ENCODE measurements at regions not wholly inside any gene's neighbourhood (a gene's known extent, or its start where the extent isn't known, plus 50 kb on each side); places are given as distances from the start of the nearest gene placed in this dataset.

- Histone ChIP-seq H3K36me3 (ENCODE audit: low read length) (no peaks in the 10 kb centered on the region), H2AFZ (ENCODE audit: low read depth, low read length, severe bottlenecking) (no peak overlapping the region), H3K9me2 (replicated peaks; ENCODE audit: insufficient read depth, low read length) (no peaks in the 10 kb centered on the region), H3K27ac (ENCODE audit: low read depth, low read length) (no peak overlapping the region), H3K4me3 (ENCODE audit: insufficient read depth, low read length, poor library complexity, severe bottlenecking) (no peak overlapping the region), H3K9me3 (ENCODE audit: insufficient read depth, low read length) (no peaks in the 10 kb centered on the region), H3K4me2 (ENCODE audit: low read depth, low read length, poor library complexity, severe bottlenecking) (no peak overlapping the region), H3F3A (ENCODE audit: insufficient read depth) (no peaks in the 10 kb centered on the region), H3K9ac (ENCODE audit: low read length) (no peak overlapping the region), H3K27me3 (ENCODE audit: low read length) (no peaks in the 10 kb centered on the region), H4K20me1 (ENCODE audit: low read depth, low read length) (no peaks in the 10 kb centered on the region), H3K79me2 (ENCODE audit: insufficient read depth, low read length) (no peaks in the 10 kb centered on the region)
- no peak for TF ChIP-seq EZH2phosphoT487 (conservative IDR thresholded peaks at IDR 0.05; ENCODE audit: low read length)
- no peak for TF ChIP-seq CTCF (IDR thresholded peaks at IDR 0.05; ENCODE audit: insufficient read depth, low read length, poor library complexity, severe bottlenecking)
Measured at GRCh38 chr5:163607256-163607655, 101.8 kb downstream of the MAT2B start.

GRCh38 chr5:163608621-163609020 is 103.2 kb downstream of the MAT2B start:
- no peaks in the 10 kb centered on the region for H3K27me3 ChIP-seq (ENCODE audit: low read length)
- H3K9me2 ChIP-seq (replicated peaks; ENCODE audit: insufficient read depth, low read length), result no peaks in the 10 kb centered on the region
- no peaks in the 10 kb centered on the region for H3K9me3 ChIP-seq (ENCODE audit: insufficient read depth, low read length)
- no peaks in the 10 kb centered on the region for H3K79me2 ChIP-seq (ENCODE audit: insufficient read depth, low read length)
- H3K9ac ChIP-seq (ENCODE audit: low read length), result no peak overlapping the region
- TF ChIP-seq EZH2phosphoT487 (conservative IDR thresholded peaks at IDR 0.05; ENCODE audit: low read length), result no peak
- no peak for TF ChIP-seq CTCF (IDR thresholded peaks at IDR 0.05; ENCODE audit: insufficient read depth, low read length, poor library complexity, severe bottlenecking)
- no peaks in the 10 kb centered on the region for H4K20me1 ChIP-seq (ENCODE audit: low read depth, low read length)
- no peak overlapping the region for H3K4me3 ChIP-seq (ENCODE audit: insufficient read depth, low read length, poor library complexity, severe bottlenecking)
- H3K27ac ChIP-seq (ENCODE audit: low read depth, low read length), result no peak overlapping the region
- no peak overlapping the region for H3K4me2 ChIP-seq (ENCODE audit: low read depth, low read length, poor library complexity, severe bottlenecking)
- no peaks in the 10 kb centered on the region for H3K36me3 ChIP-seq (ENCODE audit: low read length)
- H2AFZ ChIP-seq (ENCODE audit: low read depth, low read length, severe bottlenecking), result no peak overlapping the region
- H3F3A ChIP-seq (ENCODE audit: insufficient read depth), result no peaks in the 10 kb centered on the region

GRCh38 chr5:163609910-163610309 is 104.5 kb downstream of the MAT2B start:
- H2AFZ ChIP-seq (ENCODE audit: low read depth, low read length, severe bottlenecking), result no peak overlapping the region
- H3K9me3 ChIP-seq (ENCODE audit: insufficient read depth, low read length), result no peaks in the 10 kb centered on the region
- H3K9me2 ChIP-seq (replicated peaks; ENCODE audit: insufficient read depth, low read length), result no peaks in the 10 kb centered on the region
- no peaks in the 10 kb centered on the region for H3K79me2 ChIP-seq (ENCODE audit: insufficient read depth, low read length)
- H3K9ac ChIP-seq (ENCODE audit: low read length), result no peak overlapping the region
- H3K4me3 ChIP-seq (ENCODE audit: insufficient read depth, low read length, poor library complexity, severe bottlenecking), result no peak overlapping the region
- no peaks in the 10 kb centered on the region for H4K20me1 ChIP-seq (ENCODE audit: low read depth, low read length)
- H3K4me2 ChIP-seq (ENCODE audit: low read depth, low read length, poor library complexity, severe bottlenecking), result no peak overlapping the region
- TF ChIP-seq EZH2phosphoT487 (conservative IDR thresholded peaks at IDR 0.05; ENCODE audit: low read length), result no peak
- TF ChIP-seq CTCF (IDR thresholded peaks at IDR 0.05; ENCODE audit: insufficient read depth, low read length, poor library complexity, severe bottlenecking), result no peak
- H3K36me3 ChIP-seq (ENCODE audit: low read length), result no peaks in the 10 kb centered on the region
- H3F3A ChIP-seq (ENCODE audit: insufficient read depth), result no peaks in the 10 kb centered on the region
- no peaks in the 10 kb centered on the region for H3K27me3 ChIP-seq (ENCODE audit: low read length)
- H3K27ac ChIP-seq (ENCODE audit: low read depth, low read length), result no peak overlapping the region

Measured in SU-DHL-6 (cell line).